ENCODE measurements at regions not wholly inside any gene's neighbourhood (a gene's known extent, or its start where the extent isn't known, plus 50 kb on each side); places are given as distances from the start of the nearest gene placed in this dataset.

- H3K9me3 ChIP-seq = no peaks in the 10 kb centered on the region
- ATAC-seq = no peak
- H3K4me3 ChIP-seq = no peak overlapping the region
- H3K4me1 ChIP-seq (ENCODE audit: low read depth) = no peaks in the 10 kb centered on the region
- intact Hi-C loops (cut with DNase I, micrococcal nuclease) = no loop called here
- no peak for DNase-seq
- no peak for TF ChIP-seq CTCF (IDR thresholded peaks at IDR 0.05)
- H3K36me3 ChIP-seq (ENCODE audit: low read depth) = no peaks in the 10 kb centered on the region
Measured at GRCh38 chr5:93829346-93829745, 87.9 kb upstream of the POU5F2 start.

- Histone ChIP-seq H3K9me3 (no peaks in the 10 kb centered on the region), H3K36me3 (ENCODE audit: low read depth) (no peaks in the 10 kb centered on the region), H3K4me3 (no peak overlapping the region), H3K4me1 (ENCODE audit: low read depth) (no peaks in the 10 kb centered on the region)
- ATAC-seq (no peak), DNase-seq (no peak)
- no peak for TF ChIP-seq CTCF (IDR thresholded peaks at IDR 0.05)
- intact Hi-C loops (cut with DNase I, micrococcal nuclease) = no loop called here
Measured at GRCh38 chr5:93821891-93822415, 80.6 kb upstream of the POU5F2 start.

- intact Hi-C loops (cut with DNase I, micrococcal nuclease) = no loop called here
- DNase-seq = no peak
- no peak for TF ChIP-seq CTCF (IDR thresholded peaks at IDR 0.05)
- Histone ChIP-seq H3K4me3 (no peak overlapping the region), H3K4me1 (ENCODE audit: low read depth) (no peaks in the 10 kb centered on the region), H3K9me3 (no peaks in the 10 kb centered on the region), H3K36me3 (ENCODE audit: low read depth) (no peaks in the 10 kb centered on the region)
- no peak for ATAC-seq
Measured at GRCh38 chr5:93819668-93820067, 78.3 kb upstream of the POU5F2 start.

GRCh38 chr5:93810780-93811179 is 69.4 kb upstream of the POU5F2 start:
- intact Hi-C loops (cut with DNase I, micrococcal nuclease) = no loop called here
- Histone ChIP-seq H3K36me3 (ENCODE audit: low read depth) (no peaks in the 10 kb centered on the region), H3K4me3 (no peak overlapping the region), H3K4me1 (ENCODE audit: low read depth) (no peaks in the 10 kb centered on the region), H3K9me3 (no peaks in the 10 kb centered on the region)
- no peak for DNase-seq
- TF ChIP-seq CTCF (IDR thresholded peaks at IDR 0.05) = no peak
- ATAC-seq = no peak

GRCh38 chr5:93809430-93809829 is 68.0 kb upstream of the POU5F2 start:
- H3K4me1 ChIP-seq (ENCODE audit: low read depth) = no peaks in the 10 kb centered on the region
- H3K36me3 ChIP-seq (ENCODE audit: low read depth) = no peaks in the 10 kb centered on the region
- no peak for TF ChIP-seq CTCF (IDR thresholded peaks at IDR 0.05)
- H3K9me3 ChIP-seq = no peaks in the 10 kb centered on the region
- no peak for DNase-seq
- H3K4me3 ChIP-seq = no peak overlapping the region
- intact Hi-C loops (cut with DNase I, micrococcal nuclease) = loop anchor here in 1 of 2 donors (10.0 kb wide), 1 partner anchor 195 kb away; no protein-coding TSS in a partner anchor
- ATAC-seq = no peak

- no peaks in the 10 kb centered on the region for H3K4me1 ChIP-seq (ENCODE audit: low read depth)
- DNase-seq = no peak
- no peaks in the 10 kb centered on the region for H3K36me3 ChIP-seq (ENCODE audit: low read depth)
- ATAC-seq = no peak
- intact Hi-C loops (cut with DNase I, micrococcal nuclease) = loop anchor here in 1 of 2 donors (10.0 kb wide), 1 partner anchor 193 kb away; no protein-coding TSS in a partner anchor
- no peak overlapping the region for H3K4me3 ChIP-seq
- no peaks in the 10 kb centered on the region for H3K9me3 ChIP-seq
- no peak for TF ChIP-seq CTCF (IDR thresholded peaks at IDR 0.05)
Measured at GRCh38 chr5:93807846-93808245, 66.4 kb upstream of the POU5F2 start.

Measured in mucosa of descending colon (tissue), 3 donors.